Endothelial cell of umbilical vein (primary cell): ENCODE measurements at regions not wholly inside any gene's neighbourhood (a gene's known extent, or its start where the extent isn't known, plus 50 kb on each side); places are given as distances from the start of the nearest gene placed in this dataset.

ENCODE experiments used
- BruUV-seq: library from RNA; stranded (reverse); fragments of 400-500 nt; replicated peaks from 2 replicates; lab custom pipeline; 2021; lab: Mats Ljungman, UMichigan
- CTCF ChIA-PET: fragments of 300-600, 350-600 bp; sonication (Branson Sonifier 250); formaldehyde crosslinking; loops from one replicate; lab custom pipeline; 2021; ENCODE audit warnings: antibody characterized with exemption, inconsistent platforms; lab: Charles Lee
- POLR2A ChIA-PET: fragments of 300-600, 350-600 bp; sonication (Branson Sonifier 250); formaldehyde crosslinking; loops from one replicate; lab custom pipeline; 2021; ENCODE audit warnings: antibody characterized with exemption, inconsistent platforms; lab: Charles Lee
- DNase-seq: peaks from one replicate; pipeline ENCODE4 v3.0.0-alpha.2; 2011; ENCODE audit warnings: low read depth, low spot score
- FAIRE-seq: peaks from 2 replicates; lab custom pipeline; 2011; peaks lifted over from hg19 to GRCh38; lab: Jason Lieb, UNC
- H2AFZ ChIP-seq: 2 replicates; pipeline ENCODE4 v1.6.0; 2012; ENCODE audit warnings: low read depth, low read length, control low read depth, inconsistent platforms
- H3K27ac ChIP-seq: 2 replicates; pipeline ENCODE4 v1.5.1; 2011; ENCODE audit warnings: low read depth, mild to moderate bottlenecking, control low read depth, low read length, moderate library complexity; ENCODE audit not compliant: insufficient read depth
- H3K27me3 ChIP-seq, 2 experiments: 2 replicates each; pipeline versions ENCODE4 v1.6.0 to v1.6.1; 2011; ENCODE audit warnings: low read length in 2 of 2, mixed read lengths in 1 of 2; ENCODE audit not compliant: control insufficient read depth in 2 of 2, insufficient read depth in 2 of 2
- H3K36me3 ChIP-seq, 2 experiments: 2 replicates in 1 of 2; 3 replicates in 1 of 2; pipeline ENCODE4 v1.5.1; 2011; ENCODE audit warnings: low read length in 2 of 2, mild to moderate bottlenecking in 1 of 2, moderate library complexity in 1 of 2; ENCODE audit not compliant: control insufficient read depth in 2 of 2, insufficient read depth in 2 of 2; ENCODE audit errors: extremely low read depth in 1 of 2
- H3K4me1 ChIP-seq: 3 replicates; pipeline ENCODE4 v1.5.1; 2011; ENCODE audit warnings: mild to moderate bottlenecking, low read length; ENCODE audit not compliant: control insufficient read depth, insufficient read depth; ENCODE audit errors: extremely low read depth
- H3K4me2 ChIP-seq: 2 replicates; pipeline ENCODE4 v1.6.1; 2011; ENCODE audit warnings: low read length, control low read depth, mixed read lengths; ENCODE audit not compliant: insufficient read depth
- H3K4me3 ChIP-seq, 3 experiments: fragments of 200-600 bp in 1 of 3; sonication (generic), shearing (Covaris generic) in 1 of 3; replicated peaks in 1 of 3; 2 replicates each; pipeline ENCODE4 v1.5.1; 2011 to 2016; ENCODE audit warnings: control low read depth in 3 of 3, low read length in 3 of 3, mild to moderate bottlenecking in 2 of 3, inconsistent platforms in 1 of 3, low read depth in 1 of 3, moderate library complexity in 1 of 3; ENCODE audit not compliant: insufficient read depth in 1 of 3
- H3K79me2 ChIP-seq: 2 replicates; pipeline ENCODE4 v1.6.0; 2012; ENCODE audit warnings: low read length, inconsistent platforms; ENCODE audit not compliant: control insufficient read depth, insufficient read depth
- H3K9ac ChIP-seq: replicated peaks from 2 replicates; pipeline ENCODE3; 2011; ENCODE audit warnings: low read length, control low read depth; ENCODE audit not compliant: insufficient read depth; ENCODE audit errors: extremely low read depth
- H3K9me1 ChIP-seq: replicated peaks from 3 replicates; pipeline ENCODE4 v1.6.0; 2011; ENCODE audit warnings: mild to moderate bottlenecking, low read length; ENCODE audit not compliant: control insufficient read depth, insufficient read depth; ENCODE audit errors: extremely low read depth
- H3K9me3 ChIP-seq: replicated peaks from 2 replicates; pipeline ENCODE4 v1.5.1; 2012; ENCODE audit warnings: low read length, inconsistent platforms; ENCODE audit not compliant: control insufficient read depth, insufficient read depth
- H4K20me1 ChIP-seq: replicated peaks from 2 replicates; pipeline ENCODE3; 2011; ENCODE audit warnings: mild to moderate bottlenecking, low read length; ENCODE audit not compliant: control insufficient read depth, insufficient read depth; ENCODE audit errors: extremely low read depth
- CTCF ChIP-seq, 2 donors: IDR thresholded peaks; 1 replicate in 1 of 2; 2 replicates in 1 of 2; pipeline ENCODE4 v1.5.1; 2011; ENCODE audit warnings: low read length in 2 of 2, mild to moderate bottlenecking in 2 of 2, moderate library complexity in 2 of 2, control low read depth in 1 of 2, inconsistent platforms in 1 of 2, low read depth in 1 of 2; ENCODE audit not compliant: insufficient read depth in 1 of 2; ENCODE audit errors: extremely low read depth in 1 of 2
- EZH2 ChIP-seq: IDR thresholded peaks from 2 replicates; pipeline ENCODE4 v1.6.1; 2012; ENCODE audit warnings: borderline replicate concordance, low read depth, mild to moderate bottlenecking, moderate library complexity, low read length, inconsistent platforms; ENCODE audit not compliant: severe bottlenecking
- FOS ChIP-seq: IDR thresholded peaks from 2 replicates; pipeline ENCODE4 v1.6.1; 2011; ENCODE audit warnings: mild to moderate bottlenecking, low read length, moderate library complexity, borderline replicate concordance; ENCODE audit not compliant: insufficient read depth
- GATA2 ChIP-seq: IDR thresholded peaks from 2 replicates; pipeline ENCODE4 v1.7.0; 2011; ENCODE audit warnings: low read depth, mild to moderate bottlenecking, moderate library complexity, mixed read lengths, low read length; ENCODE audit not compliant: insufficient read length, insufficient read depth
- JUN ChIP-seq: IDR thresholded peaks from 2 replicates; pipeline ENCODE4 v1.6.1; 2011; ENCODE audit warnings: borderline replicate concordance, low read depth; ENCODE audit not compliant: insufficient read length, insufficient read depth
- MYC ChIP-seq: IDR thresholded peaks from one replicate; pipeline ENCODE4 v1.6.1; 2011; ENCODE audit warnings: mild to moderate bottlenecking, low read depth, low read length
- POLR2A ChIP-seq: IDR thresholded peaks from 2 replicates; pipeline ENCODE4 v1.6.1; 2012; ENCODE audit warnings: low read depth, mild to moderate bottlenecking, control low read depth, low read length
- POLR2AphosphoS5 ChIP-seq: IDR thresholded peaks from 2 replicates; pipeline ENCODE4 v1.6.1; 2012; ENCODE audit warnings: low read depth, mild to moderate bottlenecking, control low read depth, low read length, moderate library complexity; ENCODE audit not compliant: insufficient read depth
- dilution Hi-C: fragments of 300-500 bp; cut with MboI; formaldehyde crosslinking; loops from one replicate; pipeline ENCODE4 v1.15.0; 2019; ENCODE audit warnings: low sequenced_read_pairs; ENCODE audit not compliant: extremely low pct_ligation_motif_present
- intact Hi-C: fragments of 100-400 bp; cut with micrococcal nuclease; formaldehyde crosslinking; loops from one replicate; pipeline ENCODE4 v1.10.0; 2022
- TF ChIP-seq, protein P1 (sequence below): IDR thresholded peaks from 2 replicates; pipeline ENCODE4 v1.6.1; 2011; ENCODE audit not compliant: insufficient read depth, insufficient read length

DNA sequence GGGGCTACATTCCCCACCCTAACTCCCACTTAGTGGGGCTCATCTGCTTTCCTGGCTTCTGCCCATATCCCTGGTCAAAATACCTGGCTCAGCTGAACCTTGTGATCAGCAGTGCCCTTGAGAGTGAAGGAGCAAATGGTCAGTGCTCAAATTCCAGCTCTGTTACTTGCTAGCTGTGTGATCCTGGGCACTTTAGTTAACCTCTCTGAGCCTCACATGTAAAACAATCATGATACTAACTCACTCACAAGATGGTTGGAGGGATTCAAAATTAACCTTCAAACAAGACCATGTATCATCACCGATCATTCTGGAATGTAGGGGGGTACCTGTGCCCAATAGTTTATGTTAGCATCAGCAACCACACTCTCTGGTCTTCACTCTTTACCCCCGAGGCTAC is 325.6 kb upstream of the TLE3 start:
- Histone ChIP-seq H3K4me2 (no peak overlapping the region), H2AFZ (no peak overlapping the region), H4K20me1 (no peaks in the 10 kb centered on the region), H3K9me3 (no peaks in the 10 kb centered on the region), H3K27ac (no peak overlapping the region), H3K36me3 (no peaks in the 10 kb centered on the region), H3K27me3 (peaks cover 0 to 4% of the 10 kb centered on the region in 2 experiments), H3K4me1 (no peaks in the 10 kb centered on the region), H3K9me1 (no peaks in the 10 kb centered on the region), H3K79me2 (no peaks in the 10 kb centered on the region), H3K4me3 (no peak overlapping the region), H3K9ac (no peak overlapping the region)
- DNase-seq (no peak), FAIRE-seq (no peak)
- no peak for TF ChIP-seq MYC
- TF ChIP-seq CTCF (IDR thresholded peaks at IDR 0.05; ENCODE audit: extremely low read depth in 1 of 2, insufficient read depth in 1 of 2, low read depth in 1 of 2, low read length in 2 of 2): no peak
- no peak for TF ChIP-seq GATA2
- TF ChIP-seq POLR2AphosphoS5: no peak
- TF ChIP-seq, protein P1, sequence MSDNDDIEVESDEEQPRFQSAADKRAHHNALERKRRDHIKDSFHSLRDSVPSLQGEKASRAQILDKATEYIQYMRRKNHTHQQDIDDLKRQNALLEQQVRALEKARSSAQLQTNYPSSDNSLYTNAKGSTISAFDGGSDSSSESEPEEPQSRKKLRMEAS: no peak
- TF ChIP-seq JUN: no peak
- TF ChIP-seq POLR2A: no peak
- no peak for TF ChIP-seq EZH2
- TF ChIP-seq FOS: no peak
- ChIA-PET POLR2A (no interaction called here), CTCF (no interaction called here)
- no TSS peak for BruUV-seq
- intact Hi-C loops (no loop called here), dilution Hi-C loops (no loop called here)
